GM12891 (cell line): ENCODE measurements at regions not wholly inside any gene's neighbourhood (a gene's known extent, or its start where the extent isn't known, plus 50 kb on each side); places are given as distances from the start of the nearest gene placed in this dataset.
"Not testable (repeated sequence)": the region's sequence is repeated elsewhere in the genome, so short reads cannot be mapped to it uniquely, and the experiment has no call there.

Experiments
- DNase-seq: peaks from one replicate; pipeline ENCODE4 v3.0.0; 2011; ENCODE audit warnings: low spot score; ENCODE audit not compliant: insufficient read length
- FAIRE-seq: peaks from 2 replicates; lab custom pipeline; 2011; peaks lifted over from hg19 to GRCh38; lab: Jason Lieb, UNC
- PAX5 ChIP-seq: IDR thresholded peaks from 2 replicates; pipeline ENCODE4 v1.6.1; 2011; ENCODE audit warnings: low read length, moderate library complexity, mild to moderate bottlenecking; ENCODE audit not compliant: insufficient read depth, severe bottlenecking
- POLR2A ChIP-seq: IDR thresholded peaks from 2 replicates; pipeline ENCODE4 v1.6.1; 2011; ENCODE audit warnings: low read depth, low read length, control low read depth
- POLR2AphosphoS5 ChIP-seq: IDR thresholded peaks from 2 replicates; pipeline ENCODE4 v1.6.1; 2011; ENCODE audit warnings: low read depth, low read length, control low read depth
- POU2F2 ChIP-seq: IDR thresholded peaks from 2 replicates; pipeline ENCODE4 v1.6.1; 2011; ENCODE audit warnings: low read depth, mild to moderate bottlenecking, control low read depth, low read length, moderate library complexity
- SPI1 ChIP-seq: IDR thresholded peaks from 2 replicates; pipeline ENCODE4 v1.6.1; 2011; ENCODE audit warnings: low read depth, low read length, control low read depth
- TAF1 ChIP-seq: IDR thresholded peaks from 2 replicates; pipeline ENCODE4 v1.6.1; 2011; ENCODE audit warnings: low read depth, low read length, control low read depth

GRCh38 chr5:99586878-99587277, 658.1 kb upstream of the CHD1 start:
- FAIRE-seq (no peak), DNase-seq (no peak)
- TF ChIP-seq TAF1 (no peak), POU2F2 (no peak), POLR2A (no peak), SPI1 (no peak), PAX5 (no peak), POLR2AphosphoS5 (no peak)

- DNase-seq, FAIRE-seq: not testable (repeated sequence)
Observed at GRCh38 chr5:99581204-99581603, 652.4 kb upstream of the CHD1 start.

DNA sequence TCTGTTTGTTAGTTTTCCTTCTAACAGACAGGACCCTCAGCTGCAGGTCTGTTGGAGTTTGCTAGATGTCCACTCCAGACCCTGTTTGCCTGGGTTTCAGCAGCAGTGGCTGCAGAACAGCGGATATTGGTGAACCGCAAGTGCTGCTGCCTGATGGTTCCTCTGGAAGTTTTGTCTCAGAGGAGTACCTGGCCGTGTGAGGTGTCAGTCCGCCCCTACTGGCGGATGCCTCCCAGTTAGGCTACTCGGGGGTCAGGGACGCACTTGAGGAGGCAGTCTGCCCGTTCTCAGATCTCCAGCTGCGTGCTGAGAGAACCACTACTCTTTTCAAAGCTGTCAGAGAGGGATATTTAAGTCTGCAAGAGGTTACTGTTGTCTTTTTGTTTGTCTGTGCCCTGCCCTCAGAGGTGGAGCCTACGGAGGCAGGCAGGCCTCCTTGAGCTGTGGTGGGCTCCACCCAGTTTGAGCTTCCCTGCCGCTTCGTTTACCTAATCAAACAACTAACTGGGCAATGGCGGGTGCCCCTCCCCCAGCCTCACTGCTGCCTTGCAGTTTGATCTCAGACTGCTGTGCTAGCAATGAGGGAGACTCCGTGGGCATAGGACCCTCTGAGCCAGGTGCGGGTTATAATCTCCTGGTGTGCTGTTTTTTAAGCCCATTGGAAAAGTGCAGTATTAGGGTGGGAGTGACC, 634.3 kb upstream of the CHD1 start:
- not testable (repeated sequence) for FAIRE-seq, DNase-seq

- FAIRE-seq = no peak
- TF ChIP-seq PAX5 = no peak
- TF ChIP-seq POLR2A = no peak
- no peak for TF ChIP-seq POU2F2
- TF ChIP-seq POLR2AphosphoS5 = no peak
- TF ChIP-seq TAF1 = no peak
- TF ChIP-seq SPI1 = no peak
Observed at GRCh38 chr5:99553211-99553810, 624.5 kb upstream of the CHD1 start.

DNA sequence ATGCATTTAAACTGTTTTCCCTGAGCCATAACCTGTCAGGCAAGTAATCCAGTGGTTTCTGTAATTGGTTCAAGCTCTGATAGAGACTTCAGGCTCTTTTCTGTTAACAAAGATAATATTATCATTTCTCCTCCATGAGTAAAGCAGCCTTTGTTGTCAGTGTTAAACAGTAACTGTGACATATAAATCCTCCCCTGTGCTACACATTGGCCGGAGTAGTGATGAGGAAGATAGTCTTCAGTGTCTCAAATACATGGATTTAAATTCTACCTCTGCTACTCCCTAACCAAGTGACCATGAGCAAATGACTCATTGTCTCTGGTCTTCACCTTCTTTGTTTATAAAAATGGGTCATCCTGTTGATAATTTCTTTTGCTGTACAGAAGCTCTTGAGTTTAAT, 615.5 kb upstream of the CHD1 start:
- DNase-seq (no peak), FAIRE-seq (no peak)
- TF ChIP-seq POLR2A = no peak
- TF ChIP-seq POLR2AphosphoS5 = no peak
- TF ChIP-seq PAX5 = no peak
- TF ChIP-seq SPI1 = no peak
- TF ChIP-seq POU2F2 = no peak
- TF ChIP-seq TAF1 = no peak

More at GRCh38 chr5:99553211-99553810, 624.5 kb upstream of the CHD1 start:
- DNase-seq = no peak

GRCh38 chr5:99543841-99544240, 615.0 kb upstream of the CHD1 start:
- no peak for DNase-seq
- no peak for TF ChIP-seq SPI1
- no peak for TF ChIP-seq TAF1
- no peak for TF ChIP-seq POLR2A
- no peak for TF ChIP-seq POLR2AphosphoS5
- no peak for TF ChIP-seq POU2F2
- TF ChIP-seq PAX5 = no peak
- no peak for FAIRE-seq

GRCh38 chr5:99534241-99534640, 605.4 kb upstream of the CHD1 start:
- FAIRE-seq, DNase-seq: not testable (repeated sequence)

DNA sequence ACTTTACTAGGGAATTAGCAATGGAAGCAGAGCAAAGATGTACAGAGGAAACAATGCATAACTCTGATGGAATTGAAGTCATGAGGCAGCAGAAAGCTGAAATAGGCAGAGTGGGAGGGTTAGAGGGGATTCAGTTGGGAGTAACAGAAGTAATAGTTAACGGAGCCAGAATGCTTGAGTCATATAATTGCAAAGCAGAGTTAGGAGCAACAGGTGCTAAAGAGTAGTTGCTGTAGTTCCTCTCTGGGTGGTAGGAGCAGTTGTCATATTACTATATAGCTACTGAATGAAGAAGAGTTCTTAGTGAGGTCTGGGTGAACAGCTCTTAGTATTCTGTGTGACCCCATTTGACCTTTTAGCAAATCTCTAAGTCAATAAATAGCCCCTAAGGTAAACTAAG, 592.9 kb upstream of the CHD1 start:
- not testable (repeated sequence) for FAIRE-seq

DNA sequence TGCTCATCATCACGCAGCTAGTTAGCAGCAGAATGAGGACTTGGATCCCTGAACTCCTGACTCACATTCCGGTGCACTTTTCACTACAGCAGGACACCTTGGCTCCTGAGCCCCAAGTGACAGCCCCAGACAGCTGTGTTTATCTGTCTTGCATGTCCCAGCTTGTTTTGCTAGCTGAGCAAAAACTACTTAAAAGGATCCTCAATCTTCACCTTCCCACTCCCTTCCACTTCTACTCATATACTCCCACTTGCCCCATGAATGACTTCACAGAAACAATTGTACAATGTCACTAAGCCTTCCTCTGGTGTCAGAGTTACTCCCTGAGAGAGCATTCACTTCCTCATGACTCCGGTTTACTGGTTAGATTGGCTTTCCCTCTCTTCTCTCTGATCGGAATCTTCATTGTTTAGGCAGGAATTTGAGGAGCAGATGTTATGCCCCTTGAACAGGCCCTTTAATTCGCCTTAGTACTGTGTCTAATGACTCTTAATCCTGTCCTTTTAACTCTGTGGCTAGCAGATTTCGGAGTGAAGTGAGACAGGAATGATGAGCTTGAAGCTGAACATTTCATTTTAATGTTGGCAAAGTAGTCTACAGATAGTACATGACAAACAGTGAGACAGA, 587.2 kb upstream of the CHD1 start:
- DNase-seq, FAIRE-seq: not testable (repeated sequence)

More for the DNA sequence above, 592.9 kb upstream of the CHD1 start:
- DNase-seq = not testable (repeated sequence)

DNA sequence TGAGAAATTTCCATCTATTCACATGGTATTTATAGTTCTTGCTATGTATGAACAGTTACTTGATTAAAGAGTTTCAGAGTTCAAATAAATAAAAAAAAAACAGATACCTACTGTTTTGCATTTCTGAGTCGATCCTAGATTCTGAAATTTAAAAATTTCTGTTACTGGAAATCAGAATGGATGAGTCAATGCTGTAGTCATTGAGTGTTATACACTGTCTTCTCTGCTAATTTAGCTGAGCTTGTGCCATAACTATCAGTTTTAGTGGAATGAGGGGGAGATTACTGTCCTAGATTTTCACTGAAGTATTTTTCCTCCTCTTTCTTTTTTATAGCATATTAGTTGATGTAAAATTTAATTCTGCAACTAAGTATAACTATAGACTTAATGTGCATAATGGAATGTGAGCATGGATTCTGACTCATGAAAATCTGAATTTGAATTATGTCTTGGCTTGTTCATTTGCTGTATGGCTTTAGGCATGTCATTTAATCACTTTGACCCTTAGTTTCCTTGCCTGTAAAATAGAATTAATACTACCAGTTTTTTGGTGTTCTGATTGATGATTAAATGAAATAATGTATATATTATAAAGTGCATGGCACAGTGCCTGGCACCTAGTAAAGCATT, 581.5 kb upstream of the CHD1 start:
- not testable (repeated sequence) for FAIRE-seq

DNA sequence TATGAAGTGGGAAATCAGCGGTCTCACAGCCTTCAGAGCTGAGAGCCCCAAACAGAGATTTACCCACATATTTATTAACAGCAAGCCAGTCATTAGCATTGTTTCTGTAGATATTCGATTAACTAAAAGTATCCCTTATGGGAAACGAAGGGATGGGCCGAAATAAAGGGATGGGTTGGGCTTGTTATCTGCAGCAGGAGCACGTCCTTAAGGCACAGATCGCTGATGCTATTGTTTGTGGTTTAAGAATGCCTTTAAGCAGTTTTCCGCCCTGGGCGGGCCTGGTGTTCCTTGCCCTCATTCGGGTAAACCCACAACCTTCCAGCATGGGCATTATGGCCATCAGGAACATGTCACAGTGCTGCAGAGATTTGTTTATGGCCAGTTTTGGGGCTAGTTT, 580.3 kb upstream of the CHD1 start:
- DNase-seq, FAIRE-seq: not testable (repeated sequence)

More for the DNA sequence above, 581.5 kb upstream of the CHD1 start:
- not testable (repeated sequence) for DNase-seq

DNA sequence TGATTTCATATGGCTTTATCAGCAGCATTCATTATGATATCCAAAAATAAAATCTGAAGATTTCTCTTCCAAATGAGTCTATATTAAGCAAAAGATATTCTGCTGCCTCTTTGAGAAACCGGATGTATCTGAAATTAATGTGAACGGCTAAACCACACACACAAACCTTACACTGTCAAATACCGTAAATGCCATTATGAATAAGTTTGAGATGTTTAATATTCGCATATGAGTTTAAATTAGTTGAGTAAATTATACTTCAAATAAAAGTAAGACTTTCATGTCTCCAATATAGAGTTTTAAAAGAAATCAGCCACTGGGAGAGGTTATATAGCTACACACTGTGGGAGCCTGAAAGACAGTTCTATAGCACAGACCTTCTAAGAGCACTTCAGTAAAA, 566.6 kb upstream of the CHD1 start:
- not testable (repeated sequence) for FAIRE-seq, DNase-seq

- not testable (repeated sequence) for FAIRE-seq, DNase-seq
Observed at GRCh38 chr5:99478450-99478849, 549.6 kb upstream of the CHD1 start.

- DNase-seq = not testable (repeated sequence)
- FAIRE-seq = peak; percentile 40
Observed at GRCh38 chr5:99473328-99473727, 544.5 kb upstream of the CHD1 start.

- not testable (repeated sequence) for DNase-seq, FAIRE-seq
Observed at GRCh38 chr5:99471726-99472125, 542.9 kb upstream of the CHD1 start.

DNA sequence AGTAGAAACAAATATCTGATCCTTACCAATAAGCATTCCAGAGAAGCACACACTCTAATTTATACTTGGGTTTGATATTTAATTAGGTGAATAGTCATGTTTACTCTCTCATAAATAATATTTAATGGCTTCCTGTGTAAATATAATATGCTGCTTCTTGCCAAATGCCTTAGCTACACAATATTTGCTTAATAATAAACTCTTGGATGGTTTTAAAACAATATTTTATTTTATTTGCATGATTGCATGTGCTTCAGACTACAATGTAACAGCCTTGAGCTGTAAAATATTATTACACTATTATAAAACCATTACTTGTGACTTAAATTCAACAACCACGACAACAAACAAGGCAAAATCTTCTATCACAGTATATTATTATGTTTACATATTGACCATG, 542.4 kb upstream of the CHD1 start:
- DNase-seq, FAIRE-seq: not testable (repeated sequence)
